ENCODE measurements at regions not wholly inside any gene's neighbourhood (a gene's known extent, or its start where the extent isn't known, plus 50 kb on each side); places are given as distances from the start of the nearest gene placed in this dataset.
"Not testable (repeated sequence)": the region's sequence is repeated elsewhere in the genome, so short reads cannot be mapped to it uniquely, and the experiment has no call there.

GRCh38 chr14:25431211-25432076 lies 381.5 kb upstream of the STXBP6 start:
- DNase-seq: no peak

- no peak for DNase-seq
Observed at GRCh38 chr14:25430808-25431207, 380.9 kb upstream of the STXBP6 start.

- DNase-seq: no peak
Observed at GRCh38 chr14:25412998-25413397, 363.1 kb upstream of the STXBP6 start.

- DNase-seq: no peak
Observed at GRCh38 chr14:25411781-25412757, 362.1 kb upstream of the STXBP6 start.

GRCh38 chr14:25406818-25407217 lies 356.9 kb upstream of the STXBP6 start:
- DNase-seq: no peak

- DNase-seq: no peak
Observed at GRCh38 chr14:25400607-25401206, 350.8 kb upstream of the STXBP6 start.

GRCh38 chr14:25396128-25396527 lies 346.2 kb upstream of the STXBP6 start:
- no peak for DNase-seq

GRCh38 chr14:25394791-25395391 lies 344.9 kb upstream of the STXBP6 start:
- no peak for DNase-seq

- DNase-seq: no peak
Observed at GRCh38 chr14:25394356-25394755, 344.4 kb upstream of the STXBP6 start.

GRCh38 chr14:25389948-25390347 lies 340.0 kb upstream of the STXBP6 start:
- DNase-seq: no peak

GRCh38 chr14:25381498-25381897 lies 331.6 kb upstream of the STXBP6 start:
- no peak for DNase-seq

GRCh38 chr14:25375639-25376038 lies 325.7 kb upstream of the STXBP6 start:
- no peak for DNase-seq

- no peak for DNase-seq
Observed at GRCh38 chr14:25371068-25371467, 321.1 kb upstream of the STXBP6 start.

GRCh38 chr14:25370057-25370456 lies 320.1 kb upstream of the STXBP6 start:
- DNase-seq: not testable (repeated sequence)

GRCh38 chr14:25358330-25358729 lies 308.4 kb upstream of the STXBP6 start:
- DNase-seq: no peak

- DNase-seq: no peak
Observed at GRCh38 chr14:25351269-25351668, 301.3 kb upstream of the STXBP6 start.

- DNase-seq: no peak
Observed at GRCh38 chr14:25350802-25351201, 300.9 kb upstream of the STXBP6 start.

- DNase-seq: no peak
Observed at GRCh38 chr14:25350021-25350420, 300.1 kb upstream of the STXBP6 start.

- DNase-seq: no peak
Observed at GRCh38 chr14:25349269-25349668, 299.3 kb upstream of the STXBP6 start.

GRCh38 chr14:25340882-25341281 lies 290.9 kb upstream of the STXBP6 start:
- DNase-seq: no peak

GRCh38 chr14:25322784-25323183 lies 272.8 kb upstream of the STXBP6 start:
- no peak for DNase-seq

- DNase-seq: not testable (repeated sequence)
Observed at GRCh38 chr14:25316007-25316406, 266.1 kb upstream of the STXBP6 start.

- no peak for DNase-seq
Observed at GRCh38 chr14:25308244-25308643, 258.3 kb upstream of the STXBP6 start.

Measured in activated CD4-positive, alpha-beta T cell treated with anti-CD3 and anti-CD28 coated beads, Interleukin-2, amount 50 U/mL, for 4 hours (primary cell).